ENCODE measurements at regions not wholly inside any gene's neighbourhood (a gene's known extent, or its start where the extent isn't known, plus 50 kb on each side); places are given as distances from the start of the nearest gene placed in this dataset.
"Not testable (repeated sequence)": the region's sequence is repeated elsewhere in the genome, so short reads cannot be mapped to it uniquely, and the experiment has no call there.

- DNase-seq, result no peak
Measured at GRCh38 chr6:133799043-133799442, 89.9 kb upstream of the TCF21 start.

- no peak for DNase-seq
Measured at GRCh38 chr6:133802861-133803260, 86.1 kb upstream of the TCF21 start.

- no peak for DNase-seq
Measured at GRCh38 chr6:133804265-133804664, 84.6 kb upstream of the TCF21 start.

- DNase-seq, result no peak
Measured at GRCh38 chr6:133805876-133806275, 83.0 kb upstream of the TCF21 start.

GRCh38 chr6:133806382-133807140 is 82.4 kb upstream of the TCF21 start:
- no peak for DNase-seq

GRCh38 chr6:133807501-133807900 is 81.4 kb upstream of the TCF21 start:
- DNase-seq, result no peak

- DNase-seq, result no peak
Measured at GRCh38 chr6:133809406-133809805, 79.5 kb upstream of the TCF21 start.

- no peak for DNase-seq
Measured at GRCh38 chr6:133811557-133811956, 77.4 kb upstream of the TCF21 start.

- DNase-seq, result not testable (repeated sequence)
Measured at GRCh38 chr6:133812446-133812845, 76.5 kb upstream of the TCF21 start.

GRCh38 chr6:133814238-133814637 is 74.7 kb upstream of the TCF21 start:
- DNase-seq, result no peak

- peak; percentile 3 for DNase-seq
Measured at GRCh38 chr6:133814797-133815196, 74.1 kb upstream of the TCF21 start.

GRCh38 chr6:133815313-133815712 is 73.6 kb upstream of the TCF21 start:
- no peak for DNase-seq

- DNase-seq, result no peak
Measured at GRCh38 chr6:133816171-133816570, 72.7 kb upstream of the TCF21 start.

- DNase-seq, result peak; percentile 49
Measured at GRCh38 chr6:133817460-133818047, 71.4 kb upstream of the TCF21 start.

GRCh38 chr6:133818320-133818719 is 70.6 kb upstream of the TCF21 start:
- no peak for DNase-seq

GRCh38 chr6:133820208-133820607 is 68.7 kb upstream of the TCF21 start:
- DNase-seq, result no peak

GRCh38 chr6:133827766-133828165 is 61.1 kb upstream of the TCF21 start:
- DNase-seq, result no peak

- no peak for DNase-seq
Measured at GRCh38 chr6:133833949-133834359, 55.0 kb upstream of the TCF21 start.

- DNase-seq, result no peak
Measured at GRCh38 chr6:133834472-133835170, 54.3 kb upstream of the TCF21 start.

GRCh38 chr6:133835901-133836300 is 53.0 kb upstream of the TCF21 start:
- DNase-seq, result no peak

- DNase-seq, result peak; percentile 65
Measured at GRCh38 chr6:133837801-133838349, 51.0 kb upstream of the TCF21 start.

Data from stimulated activated CD4-positive, alpha-beta T cell treated with anti-CD3 and anti-CD28 coated beads, Interleukin-4, amount 100 ng/mL, for 1 hour (primary cell).